Stimulated activated CD8-positive, alpha-beta memory T cell treated with anti-CD3 and anti-CD28 coated beads, Interleukin-4, amount 100 ng/mL, for 24 hours (primary cell): ENCODE measurements at regions not wholly inside any gene's neighbourhood (a gene's known extent, or its start where the extent isn't known, plus 50 kb on each side); places are given as distances from the start of the nearest gene placed in this dataset.
"Not testable (repeated sequence)": the region's sequence is repeated elsewhere in the genome, so short reads cannot be mapped to it uniquely, and the experiment has no call there.

Experiments
- DNase-seq: peaks from one replicate; pipeline ENCODE4 v3.0.0-alpha.2; 2020; ENCODE audit warnings: low read depth

DNA sequence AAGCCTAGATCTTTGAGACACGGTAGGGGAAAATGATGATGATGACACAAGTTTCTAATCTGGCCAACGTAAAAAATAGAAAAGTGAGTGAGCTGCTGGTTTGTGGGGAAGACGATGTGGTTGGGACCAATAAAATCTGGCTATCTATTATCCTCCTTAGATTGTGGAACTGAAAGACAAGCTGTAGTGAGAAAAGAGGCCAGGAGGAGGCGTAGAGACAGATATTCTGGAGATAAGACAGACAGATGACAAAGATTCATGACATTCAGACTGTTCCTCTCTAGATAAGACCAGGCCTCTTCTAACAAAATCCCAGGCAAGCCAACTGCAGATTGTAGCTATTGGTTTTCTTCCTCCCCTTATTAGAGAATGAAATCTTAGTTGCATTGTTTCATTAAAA lies 376.3 kb upstream of the UBE2E3 start:
- DNase-seq = no peak

DNA sequence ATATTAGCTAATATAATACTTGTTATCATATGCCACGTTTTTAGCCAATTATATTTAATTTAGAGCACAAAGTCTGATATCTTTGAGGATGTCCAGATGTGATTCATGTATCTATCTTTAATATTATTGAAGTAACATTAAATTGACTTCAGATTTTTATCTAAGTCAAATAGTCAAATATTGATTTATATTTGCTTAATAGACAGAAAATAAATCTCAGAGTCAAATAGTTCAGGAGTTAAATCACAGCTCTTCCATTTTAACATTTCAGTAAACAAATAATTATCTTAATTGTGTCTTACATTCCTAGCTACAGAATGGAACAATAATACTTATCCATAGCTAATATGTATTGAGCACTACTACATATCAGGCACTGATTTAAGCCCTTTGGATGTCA lies 379.4 kb upstream of the UBE2E3 start:
- DNase-seq = no peak

DNA sequence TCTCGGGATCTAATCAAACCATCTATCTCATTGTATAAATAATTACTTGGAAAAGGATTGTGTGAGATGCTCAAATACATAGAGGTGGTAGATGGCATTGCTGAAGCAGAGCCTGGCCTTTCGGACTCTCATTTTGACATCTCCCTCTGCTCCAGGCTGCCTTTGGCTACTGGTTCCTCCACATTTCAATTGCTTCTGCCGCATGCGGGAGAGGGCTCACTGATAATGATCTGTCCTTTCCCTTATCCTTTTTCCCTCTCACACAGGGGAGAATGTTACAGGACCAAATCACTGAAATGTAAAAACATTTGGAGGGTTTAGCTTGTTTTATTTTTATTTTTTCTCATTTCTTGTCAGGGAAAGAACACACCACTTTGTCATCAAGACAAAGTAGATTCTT lies 380.6 kb upstream of the UBE2E3 start:
- no peak for DNase-seq

DNA sequence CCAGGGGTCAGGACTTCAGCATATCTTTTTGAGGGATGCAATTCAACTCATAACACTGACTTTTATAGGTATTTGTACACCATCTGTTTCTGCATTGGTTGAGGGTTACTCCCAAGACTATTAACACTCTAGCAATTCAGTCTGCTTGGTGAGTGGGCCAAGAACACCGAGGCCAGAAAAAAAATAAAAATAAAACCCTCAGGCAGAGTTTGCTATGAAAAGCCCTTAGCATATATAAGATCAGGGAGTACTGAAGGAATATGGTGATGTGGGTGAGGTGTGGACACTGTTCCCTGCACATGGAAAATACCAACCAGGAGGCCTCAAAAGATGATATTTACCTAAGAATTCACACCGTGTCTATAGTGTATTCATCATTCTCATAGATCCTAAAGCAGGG lies 383.2 kb upstream of the UBE2E3 start:
- no peak for DNase-seq

DNA sequence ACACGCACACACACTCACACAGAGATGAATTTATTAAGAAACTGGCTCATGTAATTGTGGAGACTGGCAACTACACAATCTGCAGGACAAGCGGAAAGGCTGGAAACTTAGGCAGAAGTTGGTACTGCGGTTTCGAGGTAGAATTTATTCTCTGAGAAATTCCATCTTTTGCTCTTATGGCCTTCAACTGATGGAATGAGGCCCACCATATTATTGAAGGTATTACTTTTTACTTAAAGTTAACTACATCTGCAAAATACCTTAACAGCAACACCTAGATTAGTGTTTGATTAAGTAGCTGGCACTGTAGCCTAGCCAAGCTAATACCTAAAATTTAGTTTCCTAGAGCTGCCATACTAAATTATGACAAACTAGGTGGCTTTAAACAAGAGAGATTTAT lies 384.0 kb upstream of the UBE2E3 start:
- no peak for DNase-seq

DNA sequence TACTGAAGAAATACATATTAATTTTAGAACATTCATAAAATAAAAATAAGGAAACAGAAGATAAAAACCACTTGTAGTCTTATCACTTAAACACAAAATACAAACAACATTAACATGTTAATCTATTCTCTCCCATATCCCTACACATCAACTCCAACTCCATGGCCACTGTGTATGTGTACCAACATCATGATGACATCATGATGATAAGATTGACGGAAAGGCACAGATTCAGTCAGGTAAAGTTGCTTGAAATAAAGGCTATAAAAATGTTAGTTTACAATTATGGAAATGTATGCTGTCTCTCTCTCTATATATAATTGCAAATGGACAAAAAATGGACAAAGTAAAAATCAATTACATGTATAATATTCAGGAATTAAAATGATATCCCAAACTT lies 388.5 kb upstream of the UBE2E3 start:
- DNase-seq = no peak

DNA sequence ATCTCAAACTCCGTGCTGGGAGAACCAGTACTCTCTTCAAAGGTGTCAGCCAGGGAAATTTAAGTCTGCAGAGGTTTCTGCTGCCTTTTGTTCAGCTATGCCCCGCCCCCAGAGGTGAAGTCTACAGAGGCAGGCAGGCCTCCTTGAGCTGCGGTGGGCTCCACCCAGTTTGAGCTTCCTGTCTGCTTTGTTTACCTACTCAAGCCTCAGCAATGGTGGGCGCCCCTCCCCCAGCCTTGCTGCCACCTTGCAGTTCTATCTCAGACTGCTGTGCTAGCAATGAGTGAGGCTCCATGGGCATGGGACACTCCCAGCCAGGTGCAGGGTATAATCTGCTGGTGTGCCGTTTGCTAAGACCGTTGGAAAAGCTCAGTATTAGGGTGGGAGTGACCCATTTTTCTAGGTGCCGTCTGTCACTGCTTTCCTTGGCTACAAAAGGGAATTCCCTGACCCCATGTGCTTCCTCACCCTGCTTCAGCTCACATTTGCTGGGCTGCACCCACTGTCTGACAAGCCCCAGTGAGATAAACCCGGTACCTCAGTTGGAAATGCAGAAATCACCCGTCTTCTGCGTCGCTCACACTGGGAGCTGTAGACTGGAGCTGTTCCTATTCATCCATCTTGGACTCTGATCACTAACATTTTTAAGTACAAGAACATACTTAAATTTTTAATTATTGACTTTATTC lies 389.2 kb upstream of the UBE2E3 start:
- not testable (repeated sequence) for DNase-seq

DNA sequence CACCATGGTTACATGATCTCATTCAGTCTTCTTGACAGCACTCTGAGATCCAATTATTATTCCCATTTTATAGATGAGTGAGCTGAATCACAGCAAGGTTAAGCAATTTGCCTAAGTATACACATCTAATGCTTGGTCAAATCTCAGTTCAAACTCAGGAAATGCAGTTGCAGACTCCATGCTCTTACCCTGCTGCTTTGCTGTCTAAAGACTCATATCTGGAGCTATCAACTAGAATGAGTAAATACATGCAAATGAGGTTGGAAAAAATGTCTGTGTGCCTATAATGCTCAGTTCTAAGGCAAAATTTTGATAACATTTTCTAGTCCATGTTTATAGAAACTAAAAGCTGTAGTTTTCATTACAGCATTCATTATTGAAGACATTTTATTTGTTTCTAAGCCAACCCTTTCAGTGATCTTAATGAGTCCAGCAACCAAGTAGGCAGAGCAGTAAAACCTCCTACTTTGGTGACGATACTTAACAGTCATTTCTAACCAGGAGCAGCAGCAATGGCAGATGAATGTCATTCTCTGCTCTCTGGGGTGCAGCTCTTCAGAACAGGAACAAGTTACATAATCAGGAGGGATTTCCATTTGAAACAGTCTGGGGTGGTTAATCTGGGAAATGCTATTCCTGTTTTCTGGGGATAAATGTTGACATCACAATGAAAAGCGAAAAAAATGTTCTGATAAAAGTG lies 396.8 kb upstream of the UBE2E3 start:
- no peak for DNase-seq

DNA sequence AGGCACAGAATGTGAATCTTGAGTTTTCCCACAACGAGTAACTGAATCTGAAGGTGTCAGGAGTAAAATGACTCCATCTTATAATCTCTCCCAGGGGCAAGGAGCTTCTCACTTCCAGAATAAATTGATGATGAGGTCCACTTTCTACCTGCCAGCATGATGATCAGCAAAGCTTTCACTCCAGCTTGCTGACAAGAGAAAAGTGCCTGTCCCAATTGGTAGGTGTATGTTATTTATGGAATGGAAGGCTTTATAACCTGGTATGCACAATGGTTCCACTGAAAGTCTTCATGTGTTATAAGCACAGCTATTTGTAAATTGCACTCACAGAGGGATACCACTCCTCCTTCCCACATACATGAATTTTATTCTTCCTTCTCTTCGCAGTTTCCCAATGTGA lies 401.0 kb upstream of the UBE2E3 start:
- no peak for DNase-seq

DNA sequence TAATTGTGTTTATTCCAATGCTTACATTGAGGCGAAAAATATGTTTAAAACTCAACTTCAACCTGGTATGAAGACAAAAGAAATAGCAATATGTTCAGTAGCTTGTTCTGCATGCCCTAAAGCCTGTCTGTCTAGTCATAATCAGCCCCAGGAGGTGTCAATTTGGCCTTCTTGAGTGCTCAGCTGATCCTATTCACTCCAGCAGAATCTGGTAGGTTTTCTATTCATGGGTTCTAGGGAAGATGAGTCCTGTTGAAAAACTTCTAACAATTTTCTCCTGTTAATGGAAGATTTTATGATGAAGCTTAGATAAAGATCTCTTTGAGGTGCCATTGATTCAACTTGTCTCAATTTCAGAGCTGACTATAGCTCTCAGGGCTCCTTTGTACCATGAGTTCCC lies 402.0 kb upstream of the UBE2E3 start:
- DNase-seq = no peak

DNA sequence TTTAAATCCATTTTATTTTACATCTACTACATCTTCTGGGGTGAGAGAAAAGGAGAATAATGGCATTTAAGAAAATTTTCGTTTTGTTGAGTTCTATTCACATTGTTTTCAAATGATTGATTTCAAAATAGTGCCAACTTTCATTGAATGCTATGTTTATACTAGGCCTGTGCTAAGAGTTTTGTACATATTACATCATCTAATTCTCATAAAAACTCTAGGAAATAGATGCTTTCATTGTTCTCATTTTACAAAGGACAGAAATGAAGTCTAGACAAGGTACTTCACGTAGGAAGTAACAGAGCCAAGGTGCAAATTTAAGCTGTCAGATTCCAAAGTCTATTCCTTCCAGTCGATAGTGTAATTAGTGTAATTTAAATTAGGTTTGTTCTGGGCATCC lies 402.8 kb upstream of the UBE2E3 start:
- no peak for DNase-seq

DNA sequence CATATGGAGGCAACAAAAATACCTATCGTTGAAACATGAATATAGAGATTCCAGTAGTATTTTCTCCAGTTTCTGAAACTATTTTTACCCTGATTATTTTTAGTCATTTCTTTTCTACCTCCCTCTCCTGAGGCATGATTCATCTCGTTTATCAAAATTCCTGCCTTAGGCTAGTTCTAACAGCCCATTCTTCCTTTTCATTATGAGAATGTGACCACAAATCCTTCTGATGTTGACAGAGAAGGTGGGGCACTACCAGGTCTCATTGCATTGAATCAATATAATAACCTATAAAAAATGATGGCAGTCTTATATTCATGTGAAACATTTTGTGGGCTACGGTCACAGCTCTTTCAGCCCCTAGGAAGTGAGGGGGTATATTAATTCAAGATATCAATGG lies 406.5 kb upstream of the UBE2E3 start:
- DNase-seq = no peak

DNA sequence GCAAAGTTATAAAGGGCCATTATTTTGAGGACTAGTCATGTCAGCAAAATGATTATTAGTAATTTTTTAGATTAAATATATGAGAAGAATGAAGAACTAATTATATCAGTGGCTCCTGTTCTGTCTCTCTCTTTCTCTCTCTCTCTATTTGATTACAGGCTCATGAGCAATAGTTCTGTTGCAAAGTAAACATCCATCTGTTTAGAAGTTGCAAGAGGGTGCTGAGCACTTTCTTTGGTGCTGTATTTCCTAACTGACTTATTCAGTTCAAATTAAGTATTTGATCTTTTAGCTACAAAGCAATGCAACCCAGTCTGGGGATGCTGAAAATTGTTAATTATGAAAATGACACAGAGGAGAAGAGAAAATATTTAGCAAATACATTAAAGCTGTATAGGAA lies 408.1 kb upstream of the UBE2E3 start:
- no peak for DNase-seq

DNA sequence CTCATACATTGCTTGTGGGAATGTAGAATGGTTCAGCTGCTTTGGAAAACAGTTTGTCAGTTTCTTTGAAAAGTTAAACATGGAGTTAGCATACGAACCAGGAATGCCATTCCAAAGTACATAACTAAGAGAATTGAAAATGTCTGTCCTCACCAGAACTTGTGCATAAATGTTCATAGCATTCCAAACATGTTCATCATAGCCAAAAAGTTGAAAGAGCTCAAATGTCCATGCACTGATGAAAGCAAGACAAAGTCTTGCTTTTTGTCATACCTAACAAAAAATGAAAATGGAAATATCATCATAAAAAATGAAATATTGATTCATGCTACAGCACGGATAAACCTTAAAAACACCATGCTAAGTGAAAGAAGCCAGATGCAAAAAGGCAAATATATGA lies 408.8 kb upstream of the UBE2E3 start:
- no peak for DNase-seq

DNA sequence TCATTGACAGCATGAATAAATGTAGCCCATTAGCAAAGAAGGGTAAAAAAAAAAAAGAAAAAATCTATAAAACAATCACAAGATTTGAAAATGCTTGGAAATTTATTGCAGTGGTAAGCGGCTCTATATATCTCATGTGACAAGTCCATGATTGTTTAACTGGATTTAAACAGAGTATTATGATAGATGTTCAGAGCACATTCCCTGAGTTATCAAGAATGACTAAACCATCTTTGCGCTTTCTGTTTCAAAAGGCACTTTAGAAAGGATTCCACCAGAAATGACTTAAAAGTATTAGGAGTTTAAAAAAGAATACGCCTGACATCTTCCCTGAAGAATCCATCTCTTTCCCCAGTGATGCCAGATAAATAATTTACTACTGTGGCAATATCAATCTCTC lies 409.5 kb upstream of the UBE2E3 start:
- DNase-seq = no peak

DNA sequence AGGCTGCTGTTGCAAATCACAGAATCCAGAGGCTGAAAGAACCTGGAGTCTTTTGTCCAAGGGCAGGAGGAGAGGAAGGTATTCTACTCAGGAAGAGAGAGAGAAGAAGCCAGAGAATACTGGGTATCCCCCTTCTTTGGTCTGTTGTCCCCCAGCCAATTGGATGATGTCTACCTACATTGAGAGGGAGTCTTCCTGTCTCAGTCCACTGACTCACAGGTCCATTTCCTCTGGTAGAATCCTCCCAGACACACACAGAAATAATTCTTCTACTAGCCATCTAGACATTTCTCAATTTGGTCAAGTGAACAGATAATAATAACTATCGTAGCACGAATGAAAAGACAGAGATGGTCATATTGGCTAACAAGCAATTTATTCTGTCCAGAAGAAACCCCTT lies 416.4 kb upstream of the UBE2E3 start:
- DNase-seq = no peak

DNA sequence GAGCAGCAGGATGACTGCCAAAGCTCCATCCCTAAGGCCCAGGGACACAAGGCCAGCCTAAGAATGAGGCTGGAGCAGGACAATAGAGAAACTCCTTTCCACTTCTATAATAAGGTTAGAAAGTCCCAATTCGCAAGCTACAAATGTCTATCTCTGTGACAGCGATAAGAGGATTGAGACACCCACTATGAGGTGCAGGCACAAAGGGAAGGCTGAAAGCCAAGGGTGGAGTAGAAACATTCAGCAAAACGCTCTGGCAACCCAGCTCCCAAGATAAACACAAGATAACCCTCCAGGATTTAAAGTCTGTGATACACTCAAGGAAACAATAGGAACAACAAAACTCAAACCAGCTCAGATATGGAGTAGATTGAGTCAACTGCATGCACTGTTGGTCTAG lies 418.0 kb upstream of the UBE2E3 start:
- DNase-seq = no peak

DNA sequence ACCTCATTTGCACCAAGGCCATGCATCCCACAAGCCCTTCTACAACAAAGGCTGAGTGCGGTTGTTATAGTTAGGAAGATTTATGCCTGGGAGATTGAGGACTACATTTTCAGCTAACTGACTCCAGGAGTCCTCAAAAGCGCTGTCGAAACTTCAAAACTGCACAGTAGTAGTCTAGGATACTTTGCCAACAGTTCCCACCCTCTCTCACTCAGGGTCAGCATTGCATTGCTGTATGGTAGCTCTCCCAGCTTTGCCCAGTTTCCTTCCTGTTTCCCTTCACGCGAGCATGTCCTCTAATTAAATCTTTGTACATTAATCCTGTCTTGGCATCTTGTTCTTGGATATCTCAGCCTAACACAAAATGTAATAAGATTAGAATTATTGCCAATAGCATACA lies 420.6 kb upstream of the UBE2E3 start:
- DNase-seq = no peak

DNA sequence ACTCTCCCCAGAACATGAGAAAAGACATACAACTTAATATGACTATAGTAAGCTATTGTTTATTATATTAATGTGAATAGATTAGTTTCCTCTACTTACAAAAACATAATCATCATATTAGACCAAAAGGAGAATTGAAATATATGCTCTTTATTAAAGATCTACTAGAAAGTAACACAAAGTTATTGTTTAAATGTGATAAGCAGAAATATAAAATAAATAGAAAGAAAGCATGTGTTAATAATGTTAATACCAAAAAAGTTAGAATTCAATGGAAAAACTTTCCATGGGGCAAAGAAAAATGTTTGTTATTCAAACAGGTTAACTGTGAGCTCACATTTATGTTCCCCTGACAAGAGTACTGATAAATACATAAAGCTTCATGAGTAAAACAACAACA lies 421.4 kb upstream of the UBE2E3 start:
- DNase-seq = no peak

DNA sequence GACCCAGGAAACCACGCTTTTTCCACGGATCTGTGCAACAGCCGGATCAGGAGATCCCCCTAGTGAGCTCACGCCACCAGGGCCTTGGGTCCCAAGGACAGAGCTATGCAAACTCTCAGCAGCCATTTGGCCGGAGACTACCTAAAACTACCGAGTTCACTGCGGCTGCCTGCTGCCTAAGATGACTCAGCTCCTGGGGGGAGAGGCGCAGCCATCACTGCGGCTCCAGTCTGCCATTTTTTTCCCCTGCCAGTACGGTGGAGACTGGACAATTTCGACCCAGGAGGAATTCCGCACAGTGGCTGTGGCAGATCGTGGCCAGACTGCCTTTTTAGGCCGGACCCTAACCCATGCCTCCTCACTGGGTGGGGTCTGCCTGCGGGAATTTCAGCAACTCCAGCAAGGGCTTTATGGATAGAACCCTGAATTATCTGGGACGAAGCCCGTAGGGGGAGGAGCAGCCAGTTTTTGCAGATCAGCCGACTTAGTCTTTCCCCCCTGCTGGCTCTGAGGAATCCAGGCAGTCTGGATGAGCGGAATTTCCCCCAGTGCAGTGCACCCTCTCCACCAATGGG lies 424.9 kb upstream of the UBE2E3 start:
- no peak for DNase-seq

DNA sequence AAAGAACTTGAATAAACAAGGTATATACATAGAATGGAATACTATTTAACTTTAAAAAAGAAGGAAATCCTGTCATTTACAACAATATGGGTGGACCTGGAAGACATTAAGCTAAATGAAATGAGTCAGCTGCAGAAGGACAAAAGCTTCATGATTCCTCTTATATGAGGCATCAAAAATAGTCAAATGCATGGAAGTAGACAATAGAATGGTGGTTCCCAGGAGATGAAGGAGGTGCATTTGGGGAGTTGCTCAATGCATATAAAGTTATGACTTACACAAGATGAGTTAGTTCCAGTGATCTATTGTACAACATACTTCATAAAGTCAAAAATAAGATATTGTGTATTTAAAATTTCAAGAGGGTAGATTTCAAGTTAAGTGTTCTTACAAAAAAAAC lies 426.1 kb upstream of the UBE2E3 start:
- no peak for DNase-seq

DNA sequence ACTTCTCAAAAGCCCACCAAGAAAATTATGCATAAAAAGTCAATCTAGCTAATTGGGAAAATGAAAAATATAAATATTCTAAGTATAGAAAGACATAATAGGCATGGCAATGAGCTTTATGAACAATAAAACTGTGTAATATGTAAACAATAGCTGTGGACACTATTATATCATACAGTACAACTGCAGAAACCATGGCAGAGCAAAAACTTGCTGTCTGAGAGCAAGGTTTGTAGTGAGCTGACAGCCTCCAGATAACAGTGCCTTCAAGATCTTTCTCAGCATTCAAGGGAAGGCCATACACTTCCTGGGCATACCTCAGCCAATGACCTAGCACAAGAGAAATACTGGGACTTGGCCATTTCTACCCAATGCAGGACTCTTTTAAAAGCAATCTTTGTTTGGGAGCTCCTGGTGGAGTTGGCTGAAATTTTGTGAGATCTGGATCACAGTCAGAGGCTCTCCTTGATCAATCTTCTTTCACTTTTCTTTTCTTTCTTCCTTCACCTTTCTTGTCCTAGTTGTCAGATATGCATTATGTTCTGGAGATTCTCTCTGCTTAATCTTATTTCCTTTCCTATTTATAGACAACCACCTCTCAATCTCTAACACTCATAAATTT lies 427.2 kb upstream of the UBE2E3 start:
- no peak for DNase-seq

DNA sequence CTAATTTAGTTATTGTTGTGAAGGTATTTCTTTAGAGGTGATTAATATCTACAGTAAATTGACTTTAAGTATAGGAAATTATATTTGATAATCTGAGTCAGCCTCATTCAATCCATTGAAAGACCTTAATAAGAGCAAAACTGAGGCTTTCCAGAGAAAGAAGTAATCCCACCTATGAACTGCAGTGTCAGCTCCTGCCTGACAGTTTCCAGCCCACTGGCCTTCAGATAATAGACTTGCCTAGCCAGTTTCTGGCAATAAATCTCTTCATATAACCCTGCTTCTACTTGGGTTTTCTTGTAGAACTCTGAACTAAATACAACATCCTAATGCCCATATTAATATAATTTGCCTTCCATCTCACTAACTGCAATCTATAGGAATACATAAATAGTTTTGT lies 437.9 kb upstream of the UBE2E3 start:
- DNase-seq = no peak
